MM.1S (cell line): ENCODE measurements at regions not wholly inside any gene's neighbourhood (a gene's known extent, or its start where the extent isn't known, plus 50 kb on each side); places are given as distances from the start of the nearest gene placed in this dataset.

ENCODE experiments used
- DNase-seq: peaks from one replicate; pipeline ENCODE4 v3.0.0-alpha.2; 2015
- H2AFZ ChIP-seq: fragments of 300-600 bp; sonication (generic); 2 replicates; pipeline ENCODE4 v1.6.0; 2016; ENCODE audit warnings: antibody characterized with exemption, low read length
- H3F3A ChIP-seq: fragments of 300-600 bp; sonication (generic); 2 replicates; pipeline ENCODE4 v1.6.1; 2016; ENCODE audit warnings: mild to moderate bottlenecking, antibody characterized with exemption, low read length, moderate library complexity, mixed read lengths; ENCODE audit not compliant: insufficient read depth
- H3K27ac ChIP-seq: fragments of 300-600 bp; sonication (generic); 2 replicates; pipeline ENCODE4 v1.5.1; 2016; ENCODE audit warnings: mild to moderate bottlenecking, low read length
- H3K27me3 ChIP-seq: fragments of 300-600 bp; sonication (generic); replicated peaks from 2 replicates; pipeline ENCODE4 v1.6.0; 2016; ENCODE audit warnings: low read length; ENCODE audit not compliant: insufficient read depth
- H3K36me3 ChIP-seq: fragments of 300-600 bp; sonication (generic); replicated peaks from 2 replicates; pipeline ENCODE4 v1.6.1; 2016; ENCODE audit warnings: mild to moderate bottlenecking, low read length, mixed read lengths; ENCODE audit not compliant: insufficient read depth
- H3K4me1 ChIP-seq: fragments of 300-600 bp; sonication (generic); 2 replicates; pipeline ENCODE4 v1.6.1; 2016; ENCODE audit warnings: low read length, mixed read lengths
- H3K4me2 ChIP-seq: fragments of 300-600 bp; sonication (generic); 2 replicates; pipeline ENCODE4 v1.6.0; 2016; ENCODE audit warnings: low read depth, low read length
- H3K4me3 ChIP-seq: fragments of 300-600 bp; sonication (generic); 2 replicates; pipeline ENCODE4 v1.5.1; 2016; ENCODE audit warnings: low read length, mixed read lengths
- H3K79me2 ChIP-seq: fragments of 300-600 bp; sonication (generic); 2 replicates; pipeline ENCODE4 v1.6.1; 2016; ENCODE audit warnings: mixed run types, low read length, mixed read lengths
- H3K9ac ChIP-seq: fragments of 300-600 bp; sonication (generic); 2 replicates; pipeline ENCODE4 v1.6.1; 2016; ENCODE audit warnings: low read length, mixed read lengths
- H3K9me2 ChIP-seq: fragments of 300-600 bp; sonication (generic); replicated peaks from 2 replicates; pipeline ENCODE4 v1.6.1; 2016; ENCODE audit warnings: mild to moderate bottlenecking, low read length, mixed read lengths; ENCODE audit not compliant: insufficient read depth
- H3K9me3 ChIP-seq: fragments of 300-600 bp; sonication (generic); replicated peaks from 2 replicates; pipeline ENCODE4 v1.6.1; 2016; ENCODE audit warnings: mild to moderate bottlenecking, low read length, mixed read lengths; ENCODE audit not compliant: insufficient read depth
- H4K20me1 ChIP-seq: fragments of 300-600 bp; sonication (generic); 2 replicates; pipeline ENCODE4 v1.6.1; 2016; ENCODE audit warnings: mild to moderate bottlenecking, low read length, moderate library complexity, mixed read lengths; ENCODE audit not compliant: insufficient read depth
- CTCF ChIP-seq: fragments of 300-600 bp; sonication (generic); IDR thresholded peaks from 2 replicates; pipeline ENCODE4 v1.5.1; 2016; ENCODE audit warnings: antibody characterized with exemption, low read length, mixed read lengths
- EZH2 ChIP-seq: fragments of 300-600 bp; sonication (generic); optimal IDR thresholded peaks from 2 replicates; pipeline ENCODE3; 2017; ENCODE audit warnings: low read depth, mild to moderate bottlenecking, antibody characterized with exemption, low read length, mixed read lengths
- EZH2phosphoT487 ChIP-seq: fragments of 300-600 bp; sonication (generic); IDR thresholded peaks from 2 replicates; pipeline ENCODE4 v1.6.1; 2018; ENCODE audit warnings: antibody characterized with exemption, low read length

- Histone ChIP-seq H4K20me1 (no peaks in the 10 kb centered on the region), H3K36me3 (no peaks in the 10 kb centered on the region), H3K4me3 (no peak overlapping the region), H3K79me2 (no peaks in the 10 kb centered on the region), H3F3A (no peaks in the 10 kb centered on the region), H3K9ac (no peak overlapping the region), H3K27ac (no peak overlapping the region), H3K27me3 (no peaks in the 10 kb centered on the region), H3K9me3 (no peaks in the 10 kb centered on the region), H3K9me2 (no peaks in the 10 kb centered on the region), H3K4me2 (no peak overlapping the region), H2AFZ (no peak overlapping the region), H3K4me1 (no peaks in the 10 kb centered on the region)
- DNase-seq = no peak
- TF ChIP-seq CTCF (no peak), EZH2 (no peak), EZH2phosphoT487 (no peak)
These were observed 78.7 kb upstream of the YPEL5 start for GRCh38 chr2:30068067-30068466.

GRCh38 chr2:30072250-30072842 is 74.5 kb upstream of the YPEL5 start:
- no peak overlapping the region for H3K9ac ChIP-seq
- no peak overlapping the region for H2AFZ ChIP-seq
- no peaks in the 10 kb centered on the region for H3F3A ChIP-seq

GRCh38 chr2:30073523-30073922 is 73.3 kb upstream of the YPEL5 start:
- Histone ChIP-seq H3K4me3 (no peak overlapping the region), H3K27me3 (no peaks in the 10 kb centered on the region), H3K36me3 (no peaks in the 10 kb centered on the region), H3K79me2 (no peaks in the 10 kb centered on the region), H3K9ac (no peak overlapping the region), H3K4me1 (no peaks in the 10 kb centered on the region), H3F3A (no peaks in the 10 kb centered on the region), H3K9me2 (no peaks in the 10 kb centered on the region), H2AFZ (no peak overlapping the region), H3K9me3 (no peaks in the 10 kb centered on the region), H3K4me2 (no peak overlapping the region), H3K27ac (no peak overlapping the region), H4K20me1 (no peaks in the 10 kb centered on the region)
- TF ChIP-seq EZH2 (no peak), EZH2phosphoT487 (no peak), CTCF (no peak)
- no peak for DNase-seq

More at GRCh38 chr2:30072250-30072842, 74.5 kb upstream of the YPEL5 start:
- no peaks in the 10 kb centered on the region for H3K27me3 ChIP-seq
- no peak overlapping the region for H3K27ac ChIP-seq
- H3K4me2 ChIP-seq = no peak overlapping the region
- H3K36me3 ChIP-seq = no peaks in the 10 kb centered on the region
- no peak overlapping the region for H3K4me3 ChIP-seq
- peak; percentile 69 for DNase-seq
- H3K9me3 ChIP-seq = no peaks in the 10 kb centered on the region
- H4K20me1 ChIP-seq = no peaks in the 10 kb centered on the region
- no peaks in the 10 kb centered on the region for H3K79me2 ChIP-seq
- H3K9me2 ChIP-seq = no peaks in the 10 kb centered on the region
- H3K4me1 ChIP-seq = no peaks in the 10 kb centered on the region
- TF ChIP-seq CTCF (peak; percentile 74), EZH2 (no peak), EZH2phosphoT487 (no peak)
